Muscle of back (tissue), 3 donors: ENCODE measurements at regions not wholly inside any gene's neighbourhood (a gene's known extent, or its start where the extent isn't known, plus 50 kb on each side); places are given as distances from the start of the nearest gene placed in this dataset.
"Not testable (repeated sequence)": the region's sequence is repeated elsewhere in the genome, so short reads cannot be mapped to it uniquely, and the experiment has no call there.

Experiments used
- DNase-seq, 3 donors: peaks; one replicate each; pipeline versions ENCODE4 v3.0.0 to v3.0.0-alpha.2; 2013

GRCh38 chr6:155861821-155862220 is 406.2 kb upstream of the NOX3 start:
- no peak for DNase-seq

GRCh38 chr6:155858906-155859305 is 403.3 kb upstream of the NOX3 start:
- DNase-seq, result not testable (repeated sequence)

GRCh38 chr6:155854787-155855186 is 399.1 kb upstream of the NOX3 start:
- no peak for DNase-seq

- no peak for DNase-seq
Observed at GRCh38 chr6:155853011-155853410, 397.4 kb upstream of the NOX3 start.

GRCh38 chr6:155850408-155850841 is 394.8 kb upstream of the NOX3 start:
- peak in 1 of 3 donors; percentile 7 for DNase-seq

- no peak for DNase-seq
Observed at GRCh38 chr6:155847711-155848110, 392.1 kb upstream of the NOX3 start.

GRCh38 chr6:155837474-155837873 is 381.8 kb upstream of the NOX3 start:
- no peak for DNase-seq

GRCh38 chr6:155832596-155832995 is 377.0 kb upstream of the NOX3 start:
- DNase-seq, result peak in 1 of 3 donors; percentile 6

GRCh38 chr6:155830531-155830930 is 374.9 kb upstream of the NOX3 start:
- DNase-seq, result no peak

GRCh38 chr6:155829646-155830045 is 374.0 kb upstream of the NOX3 start:
- DNase-seq, result no peak

- no peak for DNase-seq
Observed at GRCh38 chr6:155828989-155829388, 373.4 kb upstream of the NOX3 start.

- DNase-seq, result no peak
Observed at GRCh38 chr6:155818698-155819097, 363.1 kb upstream of the NOX3 start.

GRCh38 chr6:155813548-155813947 is 357.9 kb upstream of the NOX3 start:
- DNase-seq, result no peak

- no peak for DNase-seq
Observed at GRCh38 chr6:155807243-155807642, 351.6 kb upstream of the NOX3 start.

- no peak for DNase-seq
Observed at GRCh38 chr6:155801046-155801445, 345.4 kb upstream of the NOX3 start.

GRCh38 chr6:155798876-155799275 is 343.2 kb upstream of the NOX3 start:
- DNase-seq, result not testable (repeated sequence)

GRCh38 chr6:155795173-155795796 is 339.6 kb upstream of the NOX3 start:
- DNase-seq, result no peak

- DNase-seq, result no peak
Observed at GRCh38 chr6:155791891-155792290, 336.3 kb upstream of the NOX3 start.

- DNase-seq, result no peak
Observed at GRCh38 chr6:155791186-155791585, 335.5 kb upstream of the NOX3 start.

GRCh38 chr6:155787168-155787567 is 331.5 kb upstream of the NOX3 start:
- DNase-seq, result no peak

- DNase-seq, result no peak
Observed at GRCh38 chr6:155786528-155786927, 330.9 kb upstream of the NOX3 start.

GRCh38 chr6:155782739-155783459 is 327.3 kb upstream of the NOX3 start:
- peak in 1 of 3 donors; percentile 33 for DNase-seq

GRCh38 chr6:155782320-155782731 is 326.7 kb upstream of the NOX3 start:
- DNase-seq, result peak; percentile 3 to 78 (median 22)

GRCh38 chr6:155779456-155779855 is 323.8 kb upstream of the NOX3 start:
- DNase-seq, result no peak
